ENCODE measurements at regions not wholly inside any gene's neighbourhood (a gene's known extent, or its start where the extent isn't known, plus 50 kb on each side); places are given as distances from the start of the nearest gene placed in this dataset.

DNA sequence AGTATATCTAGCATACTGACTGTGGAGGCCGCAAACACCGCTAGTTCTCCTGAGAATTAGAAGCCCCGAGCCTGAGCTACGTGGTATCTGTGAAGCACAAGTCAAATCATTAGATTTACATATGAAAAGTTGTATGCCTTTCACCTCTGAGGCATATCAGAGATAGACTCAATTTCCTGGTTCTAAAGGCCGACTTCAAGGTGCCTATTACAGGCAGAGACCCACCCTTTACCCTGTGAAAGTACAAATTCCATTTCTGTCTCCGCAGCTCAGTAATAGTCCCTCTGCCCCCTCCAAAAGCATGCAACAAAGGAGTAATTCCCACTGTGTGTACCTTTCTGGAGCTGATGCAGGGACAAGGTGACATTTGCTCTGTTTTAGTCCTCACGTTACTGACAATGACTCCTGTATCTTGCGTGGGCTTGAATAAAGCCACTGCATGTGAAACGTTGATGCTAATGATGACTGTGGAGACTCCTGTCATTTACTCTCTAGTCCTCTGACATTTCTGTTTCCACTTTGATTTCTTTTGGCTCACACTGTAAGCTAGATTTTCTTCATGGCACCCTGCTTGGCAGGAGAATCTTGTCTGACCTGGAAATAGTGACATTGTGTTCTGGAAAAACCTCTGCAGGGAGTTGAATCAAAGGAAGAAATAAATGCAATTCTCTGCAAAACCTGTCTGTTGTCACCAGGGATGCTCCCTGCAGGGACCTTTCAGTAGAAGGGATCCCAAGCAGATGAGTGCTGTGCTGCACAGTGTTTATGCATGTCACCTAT is 273.2 kb upstream of the EMCN start:
- no peaks in the 10 kb centered on the region for H3K9me3 ChIP-seq (ENCODE audit: insufficient read depth, low read length, severe bottlenecking)
- H3K27ac ChIP-seq (ENCODE audit: low read length): no peak overlapping the region
- DNase-seq: no peak

DNA sequence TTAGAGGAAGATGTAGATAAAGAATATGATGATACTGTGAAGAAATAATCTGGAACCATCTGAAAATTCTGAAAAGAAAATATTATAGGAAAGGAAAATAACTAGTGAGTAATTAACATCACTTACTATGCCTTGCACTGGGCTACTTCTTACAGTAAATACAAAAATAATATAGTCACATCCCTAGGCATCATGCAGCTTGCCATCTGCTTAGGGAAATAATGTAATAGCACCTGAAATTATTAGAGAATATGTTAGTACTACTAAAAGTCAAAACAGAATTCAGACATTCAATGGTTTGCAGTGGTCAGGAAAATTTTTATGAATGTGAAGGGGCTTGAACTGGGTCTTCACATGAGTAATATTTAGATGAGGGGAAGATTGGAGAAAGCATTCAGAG is 272.2 kb upstream of the EMCN start:
- no peak overlapping the region for H3K27ac ChIP-seq (ENCODE audit: low read length)
- TF ChIP-seq EZH2 (IDR thresholded peaks at IDR 0.05; ENCODE audit: borderline replicate concordance, low read depth, low read length, severe bottlenecking): no peak
- TF ChIP-seq, protein P1, sequence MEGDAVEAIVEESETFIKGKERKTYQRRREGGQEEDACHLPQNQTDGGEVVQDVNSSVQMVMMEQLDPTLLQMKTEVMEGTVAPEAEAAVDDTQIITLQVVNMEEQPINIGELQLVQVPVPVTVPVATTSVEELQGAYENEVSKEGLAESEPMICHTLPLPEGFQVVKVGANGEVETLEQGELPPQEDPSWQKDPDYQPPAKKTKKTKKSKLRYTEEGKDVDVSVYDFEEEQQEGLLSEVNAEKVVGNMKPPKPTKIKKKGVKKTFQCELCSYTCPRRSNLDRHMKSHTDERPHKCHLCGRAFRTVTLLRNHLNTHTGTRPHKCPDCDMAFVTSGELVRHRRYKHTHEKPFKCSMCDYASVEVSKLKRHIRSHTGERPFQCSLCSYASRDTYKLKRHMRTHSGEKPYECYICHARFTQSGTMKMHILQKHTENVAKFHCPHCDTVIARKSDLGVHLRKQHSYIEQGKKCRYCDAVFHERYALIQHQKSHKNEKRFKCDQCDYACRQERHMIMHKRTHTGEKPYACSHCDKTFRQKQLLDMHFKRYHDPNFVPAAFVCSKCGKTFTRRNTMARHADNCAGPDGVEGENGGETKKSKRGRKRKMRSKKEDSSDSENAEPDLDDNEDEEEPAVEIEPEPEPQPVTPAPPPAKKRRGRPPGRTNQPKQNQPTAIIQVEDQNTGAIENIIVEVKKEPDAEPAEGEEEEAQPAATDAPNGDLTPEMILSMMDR (IDR thresholded peaks at IDR 0.05; ENCODE audit: borderline replicate concordance, extremely low read depth, low read length, poor library complexity, severe bottlenecking): no peak
- no peak for ATAC-seq (ENCODE audit: insufficient read depth, low read depth)

More for the DNA sequence above, 273.2 kb upstream of the EMCN start:
- no peaks in the 10 kb centered on the region for H4K20me1 ChIP-seq (ENCODE audit: insufficient read depth, low read length)
- no peaks in the 10 kb centered on the region for H3K79me2 ChIP-seq (ENCODE audit: insufficient read depth, low read length)
- H3K9ac ChIP-seq (ENCODE audit: low read depth, low read length): no peak overlapping the region
- H3K4me1 ChIP-seq (ENCODE audit: insufficient read depth, low read length): no peaks in the 10 kb centered on the region
- TF ChIP-seq, protein P1 (IDR thresholded peaks at IDR 0.05; ENCODE audit: borderline replicate concordance, extremely low read depth, low read length, poor library complexity, severe bottlenecking): no peak
- TF ChIP-seq EZH2 (IDR thresholded peaks at IDR 0.05; ENCODE audit: borderline replicate concordance, low read depth, low read length, severe bottlenecking): no peak
- peak overlapping the region; percentile 29; the same call in 1 of the 2 replicates for H2AFZ ChIP-seq (ENCODE audit: low read depth, low read length)
- H3K36me3 ChIP-seq (ENCODE audit: insufficient read depth, low read length): no peaks in the 10 kb centered on the region
- H3K4me2 ChIP-seq (ENCODE audit: insufficient read depth, low read length): no peak overlapping the region
- H3K4me3 ChIP-seq (ENCODE audit: low read depth in 1 of 2, low read length in 2 of 2): no peak overlapping the region
- H3K27me3 ChIP-seq (ENCODE audit: insufficient read depth, low read length, poor library complexity): no peaks in the 10 kb centered on the region
- no peak for ATAC-seq (ENCODE audit: insufficient read depth, low read depth)

DNA sequence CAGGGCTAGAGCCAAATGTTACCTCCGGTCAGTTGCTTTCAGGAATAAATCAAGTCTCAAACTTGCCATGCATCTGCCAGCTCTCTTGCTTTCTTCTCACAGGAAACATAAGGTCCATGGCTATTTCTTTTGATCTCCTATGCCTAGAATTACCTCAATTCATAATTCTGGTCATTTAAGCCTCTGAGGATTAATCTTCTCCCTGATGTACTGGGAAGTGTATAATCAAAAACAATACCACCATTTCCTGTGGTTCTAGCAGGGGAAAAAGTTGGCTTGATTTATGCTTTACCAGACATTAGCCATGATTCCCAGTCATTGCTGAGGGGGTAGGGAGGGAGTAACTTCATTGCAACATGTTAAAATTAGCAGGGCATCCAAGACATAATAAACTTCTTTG is 268.7 kb upstream of the EMCN start:
- Histone ChIP-seq H3K27ac (ENCODE audit: low read length) (no peak overlapping the region), H3K9ac (ENCODE audit: low read depth, low read length) (no peak overlapping the region), H3K4me3 (ENCODE audit: low read depth in 1 of 2, low read length in 2 of 2) (no peak overlapping the region), H3K9me3 (ENCODE audit: insufficient read depth, low read length, severe bottlenecking) (no peaks in the 10 kb centered on the region), H3K4me1 (ENCODE audit: insufficient read depth, low read length) (no peaks in the 10 kb centered on the region), H2AFZ (ENCODE audit: low read depth, low read length) (no peak overlapping the region), H3K27me3 (ENCODE audit: insufficient read depth, low read length, poor library complexity) (no peaks in the 10 kb centered on the region), H3K4me2 (ENCODE audit: insufficient read depth, low read length) (no peak overlapping the region), H3K36me3 (ENCODE audit: insufficient read depth, low read length) (no peaks in the 10 kb centered on the region), H3K79me2 (ENCODE audit: insufficient read depth, low read length) (no peaks in the 10 kb centered on the region), H4K20me1 (ENCODE audit: insufficient read depth, low read length) (no peaks in the 10 kb centered on the region)
- no peak for DNase-seq
- no peak for ATAC-seq (ENCODE audit: insufficient read depth, low read depth)
- TF ChIP-seq, protein P1 (IDR thresholded peaks at IDR 0.05; ENCODE audit: borderline replicate concordance, extremely low read depth, low read length, poor library complexity, severe bottlenecking): no peak
- no peak for TF ChIP-seq EZH2 (IDR thresholded peaks at IDR 0.05; ENCODE audit: borderline replicate concordance, low read depth, low read length, severe bottlenecking)

More for the DNA sequence above, 272.2 kb upstream of the EMCN start:
- H3K4me3 ChIP-seq (ENCODE audit: low read depth in 1 of 2, low read length in 2 of 2): no peak overlapping the region
- H3K36me3 ChIP-seq (ENCODE audit: insufficient read depth, low read length): no peaks in the 10 kb centered on the region
- no peak for DNase-seq
- no peaks in the 10 kb centered on the region for H3K9me3 ChIP-seq (ENCODE audit: insufficient read depth, low read length, severe bottlenecking)
- H3K4me2 ChIP-seq (ENCODE audit: insufficient read depth, low read length): no peak overlapping the region
- no peaks in the 10 kb centered on the region for H3K79me2 ChIP-seq (ENCODE audit: insufficient read depth, low read length)
- no peaks in the 10 kb centered on the region for H3K4me1 ChIP-seq (ENCODE audit: insufficient read depth, low read length)
- no peak overlapping the region for H3K9ac ChIP-seq (ENCODE audit: low read depth, low read length)
- no peaks in the 10 kb centered on the region for H3K27me3 ChIP-seq (ENCODE audit: insufficient read depth, low read length, poor library complexity)
- H2AFZ ChIP-seq (ENCODE audit: low read depth, low read length): no peak overlapping the region
- no peaks in the 10 kb centered on the region for H4K20me1 ChIP-seq (ENCODE audit: insufficient read depth, low read length)
